Prostate gland (tissue), 2 donors: ENCODE measurements at regions not wholly inside any gene's neighbourhood (a gene's known extent, or its start where the extent isn't known, plus 50 kb on each side); places are given as distances from the start of the nearest gene placed in this dataset.
"Not testable (repeated sequence)": the region's sequence is repeated elsewhere in the genome, so short reads cannot be mapped to it uniquely, and the experiment has no call there.

Experiments
- DNase-seq: peaks from one replicate; pipeline ENCODE4 v3.0.0-alpha.2; 2019; ENCODE audit warnings: low spot score
- H3K27ac ChIP-seq, 2 donors: fragments of 200-600 bp; sonication (generic); 2 replicates each; pipeline ENCODE4 v1.5.1; 2017 to 2019
- H3K27me3 ChIP-seq: fragments of 200-600 bp; sonication (generic); replicated peaks from 2 replicates; pipeline ENCODE4 v1.5.1; 2019; ENCODE audit not compliant: insufficient read depth
- H3K36me3 ChIP-seq, 2 donors: fragments of 200-600 bp; sonication (generic); 1 replicate in 1 of 2; 2 replicates in 1 of 2; pipeline versions ENCODE4 v1.5.1 to v1.8.1; 2017 to 2019
- H3K4me1 ChIP-seq: fragments of 200-600 bp; sonication (generic); replicated peaks from 2 replicates; pipeline ENCODE4 v1.5.1; 2019
- H3K4me3 ChIP-seq, 2 donors: fragments of 200-600 bp; sonication (generic); 2 replicates each; pipeline ENCODE4 v1.5.1; 2017 to 2019
- H3K9me3 ChIP-seq: fragments of 200-600 bp; sonication (generic); 2 replicates; pipeline ENCODE4 v1.5.1; 2017
- POLR2A ChIP-seq: fragments of 450-650 bp; IDR thresholded peaks from one replicate; pipeline ENCODE4 v1.6.1; 2016; ENCODE audit warnings: antibody characterized with exemption, mild to moderate bottlenecking
- POLR2AphosphoS5 ChIP-seq: sonication (generic); formaldehyde crosslinking; IDR thresholded peaks from one replicate; pipeline ENCODE4 v1.6.1; 2017; ENCODE audit warnings: antibody characterized with exemption
- WGBS: methylation state at CpG from one replicate; pipeline ENCODE4 v1.1.5; 2018; 5-methylcytosine and 5-hydroxymethylcytosine counted together
- intact Hi-C: fragments of 100-400 bp; cut with DNase I; formaldehyde crosslinking; loops from one replicate; pipeline ENCODE4 v1.14.2; 2022
- TF ChIP-seq, protein P1 (sequence below), 4 experiments: fragments of 200-600 bp in 2 of 4; fragments of 450-650 bp in 2 of 4; sonication (generic) in 2 of 4; IDR thresholded peaks; 1 replicate in 3 of 4; 2 replicates in 1 of 4; pipeline ENCODE4 v1.5.1; 2016 to 2019; ENCODE audit warnings: antibody characterized with exemption in 4 of 4, mild to moderate bottlenecking in 2 of 4, moderate library complexity in 2 of 4

DNA sequence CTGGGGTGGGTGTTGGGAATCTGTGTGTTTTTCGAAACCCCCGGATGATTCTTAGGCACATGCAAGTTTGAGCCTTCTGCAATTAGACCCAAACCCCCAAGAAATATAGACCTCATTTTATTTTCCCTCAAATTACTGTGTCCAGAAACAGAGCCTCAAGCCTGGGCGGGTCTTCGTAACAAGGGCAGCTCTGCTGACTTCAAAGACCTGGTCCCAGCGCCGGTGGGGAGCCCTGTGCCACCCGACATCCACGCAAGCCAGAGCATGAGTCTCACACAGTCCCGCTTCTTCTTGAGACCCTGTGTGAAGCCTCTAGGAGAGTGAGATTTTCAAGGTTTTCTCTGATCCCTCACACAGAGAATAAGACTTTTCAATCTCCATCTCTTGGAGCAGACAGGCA is 397.3 kb downstream of the RPS6KC1 start:
- intact Hi-C loops = no loop called here
- no peaks in the 10 kb centered on the region for H3K9me3 ChIP-seq
- no peaks in the 10 kb centered on the region for H3K27me3 ChIP-seq
- H3K36me3 ChIP-seq = no peaks in the 10 kb centered on the region
- no peak overlapping the region for H3K4me3 ChIP-seq
- no peak for DNase-seq
- TF ChIP-seq, protein P1, sequence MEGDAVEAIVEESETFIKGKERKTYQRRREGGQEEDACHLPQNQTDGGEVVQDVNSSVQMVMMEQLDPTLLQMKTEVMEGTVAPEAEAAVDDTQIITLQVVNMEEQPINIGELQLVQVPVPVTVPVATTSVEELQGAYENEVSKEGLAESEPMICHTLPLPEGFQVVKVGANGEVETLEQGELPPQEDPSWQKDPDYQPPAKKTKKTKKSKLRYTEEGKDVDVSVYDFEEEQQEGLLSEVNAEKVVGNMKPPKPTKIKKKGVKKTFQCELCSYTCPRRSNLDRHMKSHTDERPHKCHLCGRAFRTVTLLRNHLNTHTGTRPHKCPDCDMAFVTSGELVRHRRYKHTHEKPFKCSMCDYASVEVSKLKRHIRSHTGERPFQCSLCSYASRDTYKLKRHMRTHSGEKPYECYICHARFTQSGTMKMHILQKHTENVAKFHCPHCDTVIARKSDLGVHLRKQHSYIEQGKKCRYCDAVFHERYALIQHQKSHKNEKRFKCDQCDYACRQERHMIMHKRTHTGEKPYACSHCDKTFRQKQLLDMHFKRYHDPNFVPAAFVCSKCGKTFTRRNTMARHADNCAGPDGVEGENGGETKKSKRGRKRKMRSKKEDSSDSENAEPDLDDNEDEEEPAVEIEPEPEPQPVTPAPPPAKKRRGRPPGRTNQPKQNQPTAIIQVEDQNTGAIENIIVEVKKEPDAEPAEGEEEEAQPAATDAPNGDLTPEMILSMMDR (IDR thresholded peaks at IDR 0.05) = no peak
- TF ChIP-seq POLR2AphosphoS5 (no peak), POLR2A (no peak)
- H3K4me1 ChIP-seq = no peaks in the 10 kb centered on the region
- H3K27ac ChIP-seq = no peak overlapping the region
- WGBS = 74% methylated on average over 9 of the region's 9 CpGs

DNA sequence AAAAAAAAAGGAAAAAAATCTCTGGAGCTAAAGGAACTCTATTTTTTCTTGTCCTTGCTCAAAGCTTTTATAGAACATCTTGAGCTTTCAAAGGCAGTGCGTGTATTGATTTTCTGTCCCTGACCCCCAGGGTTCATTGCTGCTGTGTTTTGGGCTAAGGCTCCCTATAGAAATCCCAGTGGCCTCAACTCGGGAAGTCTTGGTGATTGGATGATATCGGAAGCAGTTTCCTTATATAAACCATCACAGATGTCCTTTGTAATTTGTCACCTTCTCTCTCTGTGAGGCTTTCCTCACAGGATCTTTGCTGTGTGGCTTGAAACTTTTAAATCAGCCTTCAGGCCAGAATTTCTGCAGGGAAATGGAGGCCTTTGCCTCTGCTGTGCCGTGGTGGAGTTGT is 397.7 kb downstream of the RPS6KC1 start:
- no peaks in the 10 kb centered on the region for H3K9me3 ChIP-seq
- DNase-seq = no peak
- intact Hi-C loops = no loop called here
- no peak overlapping the region for H3K4me3 ChIP-seq
- no peak for TF ChIP-seq POLR2A
- no peak for TF ChIP-seq POLR2AphosphoS5
- TF ChIP-seq, protein P1 (IDR thresholded peaks at IDR 0.05) = no peak
- H3K36me3 ChIP-seq = no peaks in the 10 kb centered on the region
- no peaks in the 10 kb centered on the region for H3K27me3 ChIP-seq
- 75% methylated on average over 4 of the region's 4 CpGs for WGBS
- H3K27ac ChIP-seq = no peak overlapping the region
- H3K4me1 ChIP-seq = no peaks in the 10 kb centered on the region

DNA sequence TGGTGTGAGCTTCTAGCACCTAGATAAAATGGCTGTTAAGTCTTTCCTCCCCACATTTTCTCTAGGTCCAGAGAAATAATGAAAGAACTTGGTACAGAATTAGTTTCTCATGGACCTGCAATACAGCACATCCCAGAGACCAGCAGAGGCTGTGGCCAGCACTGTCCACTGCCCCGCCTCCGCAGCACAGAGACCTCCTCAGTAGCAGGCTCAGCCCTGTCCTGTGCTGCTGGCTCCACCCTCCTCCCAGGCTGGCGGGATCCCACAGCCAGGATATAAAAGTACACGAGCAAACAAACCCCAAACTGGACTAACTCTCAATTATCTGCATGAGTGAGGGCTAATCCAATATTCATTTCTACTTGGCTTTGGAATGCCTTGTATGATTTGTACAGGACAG is 401.5 kb downstream of the RPS6KC1 start:
- Histone ChIP-seq H3K4me1 (no peaks in the 10 kb centered on the region), H3K4me3 (no peak overlapping the region), H3K36me3 (no peaks in the 10 kb centered on the region), H3K27me3 (no peaks in the 10 kb centered on the region), H3K9me3 (no peaks in the 10 kb centered on the region), H3K27ac (no peak overlapping the region)
- DNase-seq = no peak
- 60% methylated on average over 4 of the region's 4 CpGs for WGBS
- intact Hi-C loops = no loop called here
- TF ChIP-seq POLR2AphosphoS5 (no peak), POLR2A (no peak)
- TF ChIP-seq, protein P1 (IDR thresholded peaks at IDR 0.05) = no peak

DNA sequence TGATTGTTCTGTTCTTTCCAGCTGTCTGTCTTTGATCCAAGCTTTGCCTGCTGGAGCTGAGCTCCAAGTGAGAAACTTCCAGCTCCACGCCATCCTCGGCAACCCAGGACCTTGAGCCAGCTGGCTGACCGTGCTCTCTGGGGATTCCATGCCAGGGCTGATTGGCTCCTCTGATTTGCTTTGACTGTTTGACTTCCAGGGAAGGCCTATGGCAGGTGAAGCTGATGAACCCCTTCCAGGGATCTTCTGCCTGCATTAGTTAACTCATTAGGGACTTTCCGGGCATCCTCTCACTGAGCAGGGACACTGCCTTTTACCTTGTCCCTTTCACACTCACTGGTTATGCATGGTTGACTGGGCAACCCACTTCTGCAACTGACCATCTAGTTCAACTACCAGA is 406.1 kb downstream of the RPS6KC1 start:
- DNase-seq = no peak
- Histone ChIP-seq H3K9me3 (no peaks in the 10 kb centered on the region), H3K36me3 (no peaks in the 10 kb centered on the region), H3K27ac (no peak overlapping the region), H3K4me3 (no peak overlapping the region), H3K27me3 (no peaks in the 10 kb centered on the region), H3K4me1 (no peaks in the 10 kb centered on the region)
- intact Hi-C loops = no loop called here
- 31% methylated on average over 4 of the region's 4 CpGs for WGBS
- TF ChIP-seq, protein P1 (IDR thresholded peaks at IDR 0.05) = no peak
- no peak for TF ChIP-seq POLR2A
- TF ChIP-seq POLR2AphosphoS5 = no peak

DNA sequence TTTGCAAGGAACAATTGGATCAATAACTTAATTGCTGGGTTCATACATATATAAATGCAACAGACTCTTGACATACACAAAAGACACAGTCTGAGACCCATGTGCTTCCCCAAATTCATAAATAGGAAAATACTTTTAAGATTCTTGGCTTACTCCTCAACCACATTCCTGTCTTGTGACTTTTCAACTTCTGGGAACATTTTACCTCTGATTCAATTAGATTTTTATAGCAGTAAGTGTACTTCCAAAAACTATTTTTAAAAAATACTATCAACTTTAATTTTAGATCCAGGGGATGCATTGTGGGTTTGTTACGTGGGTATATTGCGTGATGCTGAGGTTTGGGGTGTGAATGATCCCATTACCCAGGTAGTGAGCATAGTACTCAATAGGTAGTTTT is 406.7 kb downstream of the RPS6KC1 start:
- Histone ChIP-seq H3K27ac (no peak overlapping the region), H3K9me3 (no peaks in the 10 kb centered on the region), H3K36me3 (no peaks in the 10 kb centered on the region), H3K4me1 (no peaks in the 10 kb centered on the region), H3K27me3 (no peaks in the 10 kb centered on the region), H3K4me3 (no peak overlapping the region)
- TF ChIP-seq, protein P1 (IDR thresholded peaks at IDR 0.05) = no peak
- TF ChIP-seq POLR2AphosphoS5 = no peak
- no peak for TF ChIP-seq POLR2A
- 50% methylated on average over 2 of the region's 2 CpGs for WGBS
- intact Hi-C loops = no loop called here
- DNase-seq = no peak

DNA sequence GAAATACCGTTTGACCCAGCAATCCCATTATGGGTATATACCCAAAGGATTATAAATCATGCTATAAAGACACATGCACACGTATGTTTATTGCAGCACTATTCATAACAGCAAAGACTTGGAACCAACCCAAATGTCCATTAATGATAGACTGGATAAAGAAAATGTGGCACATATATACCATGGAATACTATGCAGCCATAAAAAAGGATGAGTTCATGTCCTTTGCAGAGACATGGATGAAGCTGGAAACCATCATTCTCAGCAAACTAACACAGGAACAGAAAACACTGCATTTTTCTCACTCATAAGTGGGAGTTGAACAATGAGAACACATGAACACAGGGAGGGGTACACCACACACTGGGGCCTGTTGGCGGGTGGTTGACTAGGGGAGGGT is 411.3 kb downstream of the RPS6KC1 start:
- H3K4me3 ChIP-seq, intact Hi-C loops, DNase-seq, H3K9me3 ChIP-seq, H3K4me1 ChIP-seq, H3K36me3 ChIP-seq, H3K27ac ChIP-seq, H3K27me3 ChIP-seq: not testable (repeated sequence)
- WGBS = 91% methylated on average over 3 of the region's 3 CpGs
